Putamen (tissue), 1 donor: ENCODE measurements at regions not wholly inside any gene's neighbourhood (a gene's known extent, or its start where the extent isn't known, plus 50 kb on each side); places are given as distances from the start of the nearest gene placed in this dataset.

Experiments
- DNase-seq: peaks from one replicate; pipeline ENCODE4 v3.0.0-alpha.2; 2016; ENCODE audit warnings: low spot score

DNA sequence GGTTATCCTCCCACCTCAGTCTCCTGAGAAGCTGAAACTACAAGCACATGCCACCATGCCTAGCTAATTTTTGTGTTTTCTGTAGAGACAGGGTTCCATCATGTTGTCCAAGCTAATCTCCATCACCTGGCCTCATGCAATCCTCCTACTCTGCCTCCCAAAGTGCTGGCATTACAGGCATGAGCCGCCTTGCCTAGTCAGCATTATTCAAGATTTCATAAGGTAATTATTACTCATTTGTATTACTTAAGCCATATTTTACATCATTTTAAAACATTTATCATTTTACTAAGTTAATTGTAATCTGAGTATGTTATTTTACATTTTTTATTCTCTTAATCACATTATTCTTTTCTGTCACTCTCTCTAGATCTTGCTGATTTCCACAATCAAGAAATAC is 1575.6 kb downstream of the NCAM2 start:
- DNase-seq: no peak

DNA sequence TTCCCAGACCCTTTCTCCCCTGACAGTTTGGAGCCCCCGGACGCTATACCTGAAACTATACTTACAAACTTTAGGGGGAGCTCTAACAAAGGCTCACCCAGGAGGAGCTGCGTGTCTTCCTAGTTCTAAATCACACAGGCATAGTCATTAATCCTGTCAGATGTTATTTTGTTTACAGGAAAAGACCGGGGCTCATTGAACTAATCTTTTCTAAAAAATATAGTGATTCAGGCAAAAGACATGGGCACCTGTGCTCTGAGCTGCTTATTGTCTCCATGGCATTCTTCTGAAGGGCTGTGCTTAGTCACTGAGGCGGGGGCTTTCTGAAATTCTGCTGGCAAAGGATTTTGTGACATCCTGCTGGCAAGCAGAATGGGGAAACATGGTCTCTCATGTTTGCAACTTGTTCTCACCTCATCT is 1577.0 kb downstream of the NCAM2 start:
- no peak for DNase-seq

GRCh38 chr21:22579741-22580140 is 1581.5 kb downstream of the NCAM2 start:
- no peak for DNase-seq

DNA sequence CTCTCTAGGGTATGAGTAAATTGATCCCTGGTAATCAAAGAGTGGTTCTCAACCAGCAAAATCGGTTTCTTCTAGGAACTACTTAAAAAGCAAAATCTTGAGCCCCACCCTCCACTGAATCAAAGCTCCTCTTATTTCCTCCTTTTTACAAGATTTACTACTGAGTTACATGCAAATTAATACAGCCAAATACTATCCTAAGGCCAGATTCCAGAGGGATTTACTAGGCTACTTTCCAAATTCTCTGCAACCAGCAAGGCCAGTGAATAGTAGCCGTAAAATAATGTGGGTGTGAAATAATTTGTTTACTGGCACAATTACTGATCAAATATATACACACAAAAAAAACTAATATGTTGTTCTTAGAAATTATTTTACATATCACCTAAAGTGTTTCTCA is 1583.8 kb downstream of the NCAM2 start:
- no peak for DNase-seq

GRCh38 chr21:22584308-22584707 is 1586.1 kb downstream of the NCAM2 start:
- no peak for DNase-seq

DNA sequence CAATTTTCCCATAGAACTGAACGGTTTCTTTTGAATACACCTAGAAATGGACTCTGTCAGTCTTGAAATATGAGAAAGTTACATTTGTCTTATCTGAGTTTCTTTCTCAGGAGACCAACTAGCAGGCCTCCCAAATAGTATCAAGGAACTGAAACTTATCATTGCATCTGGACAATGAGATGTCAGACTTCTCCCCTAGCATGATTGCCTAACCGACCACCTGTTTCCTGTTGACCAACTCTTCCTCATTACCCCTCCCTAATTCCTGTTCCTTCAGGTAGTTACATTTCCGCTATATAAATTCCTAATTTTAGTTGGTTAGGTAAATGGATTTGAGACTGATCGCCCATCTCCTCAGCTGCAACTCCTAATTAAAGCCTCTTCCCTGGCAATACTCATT is 1587.3 kb downstream of the NCAM2 start:
- DNase-seq: no peak

- DNase-seq: no peak
Observed at GRCh38 chr21:22597660-22598255, 1599.5 kb downstream of the NCAM2 start.

DNA sequence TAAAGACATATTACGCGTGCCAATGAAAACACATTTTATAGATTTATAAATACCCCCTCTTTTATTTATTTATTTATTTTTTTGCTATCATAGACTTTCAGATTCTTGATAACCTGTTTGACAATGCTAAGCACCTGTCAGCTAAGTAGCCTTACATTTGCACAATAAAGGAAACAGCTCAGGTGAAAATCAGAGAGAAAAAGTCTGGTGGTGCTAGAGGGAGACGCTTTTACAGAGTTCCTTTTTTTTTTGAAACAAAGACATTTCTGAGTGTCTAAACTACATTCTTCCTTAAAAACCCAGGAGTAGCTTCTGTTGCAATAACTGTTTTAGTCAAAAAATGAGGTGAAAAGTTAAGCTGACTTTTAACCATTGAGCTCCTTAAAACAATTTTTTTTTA is 1611.6 kb downstream of the NCAM2 start:
- DNase-seq: no peak

GRCh38 chr21:22627911-22628310 is 1629.7 kb downstream of the NCAM2 start:
- no peak for DNase-seq

GRCh38 chr21:22630953-22631465 is 1632.8 kb downstream of the NCAM2 start:
- no peak for DNase-seq

DNA sequence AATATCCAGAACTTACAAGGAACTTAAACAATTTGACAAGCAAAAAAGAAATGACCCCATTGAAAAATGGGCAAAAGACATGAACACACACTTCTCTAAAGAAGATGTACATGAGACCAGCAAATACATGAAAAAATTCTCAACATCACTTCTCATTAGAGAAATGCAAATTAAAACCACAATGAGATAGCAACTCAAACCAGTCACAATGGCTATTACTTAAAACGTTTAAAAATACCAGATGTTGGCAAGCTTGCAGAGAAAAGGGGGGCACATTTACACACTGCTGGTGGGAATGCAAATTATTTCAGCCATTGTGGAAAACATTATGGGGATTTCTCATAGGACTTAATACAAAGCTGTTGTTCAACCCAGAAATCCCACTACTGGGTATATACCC is 1634.0 kb downstream of the NCAM2 start:
- DNase-seq: no peak

DNA sequence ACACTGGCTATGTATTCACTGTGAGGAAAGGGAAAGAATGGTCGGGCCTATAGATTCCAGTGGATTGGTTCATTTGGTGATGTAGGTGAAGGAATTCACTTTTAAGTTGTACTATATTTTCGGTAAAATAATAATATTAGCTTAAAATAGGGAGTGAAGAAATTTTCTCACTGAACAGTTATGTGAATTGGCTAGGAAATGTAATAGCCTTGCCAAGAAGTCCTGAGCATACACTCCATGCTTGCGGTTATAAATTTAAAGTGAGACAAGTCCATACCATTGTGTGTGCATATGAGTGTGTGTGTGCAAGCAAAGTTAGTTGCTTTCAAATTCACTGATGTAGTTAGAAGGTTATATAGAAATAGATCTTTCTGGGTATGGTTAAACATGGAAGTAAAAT is 1651.0 kb downstream of the NCAM2 start:
- DNase-seq: no peak

- no peak for DNase-seq
Observed at GRCh38 chr21:22650226-22650625, 1652.0 kb downstream of the NCAM2 start.

- no peak for DNase-seq
Observed at GRCh38 chr21:22657781-22658180, 1659.6 kb downstream of the NCAM2 start.

- no peak for DNase-seq
Observed at GRCh38 chr21:22670148-22670547, 1671.9 kb downstream of the NCAM2 start.

DNA sequence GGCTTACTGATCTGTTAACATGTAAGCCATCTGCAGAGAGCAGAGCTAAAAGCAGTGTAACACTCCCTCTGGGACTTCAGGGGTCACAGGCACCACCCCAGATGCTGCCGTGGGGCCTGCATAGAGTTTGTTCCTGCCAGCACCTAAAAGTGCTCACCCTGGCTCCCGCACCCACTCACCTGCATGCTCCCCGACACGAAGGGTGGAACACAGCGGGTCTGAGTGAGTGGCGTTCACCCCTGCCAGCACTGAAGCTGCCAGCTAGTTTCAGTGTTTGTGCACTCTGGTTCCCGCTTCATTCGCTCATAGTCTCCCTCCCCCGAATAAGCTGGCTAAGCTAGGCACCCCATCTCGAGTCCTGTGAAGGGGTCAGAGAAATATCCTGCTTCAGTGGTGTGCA is 1681.0 kb downstream of the NCAM2 start:
- no peak for DNase-seq

- no peak for DNase-seq
Observed at GRCh38 chr21:22691658-22692057, 1693.4 kb downstream of the NCAM2 start.

DNA sequence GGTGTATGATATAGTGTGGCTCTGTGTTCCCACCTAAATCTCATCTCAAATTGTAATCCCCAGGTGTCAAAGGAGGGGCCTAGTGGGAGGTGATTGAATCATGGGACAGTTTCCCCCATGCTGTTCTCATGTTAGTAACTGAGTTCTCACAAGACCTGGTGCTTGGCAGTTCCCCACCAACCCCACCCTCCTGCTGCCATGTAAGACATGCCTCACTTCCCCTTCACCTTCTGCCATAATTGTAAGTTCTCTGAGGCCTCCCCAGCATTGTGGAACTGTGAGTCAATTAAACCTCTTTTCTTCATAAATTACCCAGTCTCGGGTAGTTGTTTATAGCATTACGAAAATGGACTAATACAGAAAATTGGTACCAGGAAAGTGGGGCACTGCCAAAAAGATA is 1705.3 kb downstream of the NCAM2 start:
- no peak for DNase-seq

GRCh38 chr21:22710721-22711120 is 1712.5 kb downstream of the NCAM2 start:
- no peak for DNase-seq

DNA sequence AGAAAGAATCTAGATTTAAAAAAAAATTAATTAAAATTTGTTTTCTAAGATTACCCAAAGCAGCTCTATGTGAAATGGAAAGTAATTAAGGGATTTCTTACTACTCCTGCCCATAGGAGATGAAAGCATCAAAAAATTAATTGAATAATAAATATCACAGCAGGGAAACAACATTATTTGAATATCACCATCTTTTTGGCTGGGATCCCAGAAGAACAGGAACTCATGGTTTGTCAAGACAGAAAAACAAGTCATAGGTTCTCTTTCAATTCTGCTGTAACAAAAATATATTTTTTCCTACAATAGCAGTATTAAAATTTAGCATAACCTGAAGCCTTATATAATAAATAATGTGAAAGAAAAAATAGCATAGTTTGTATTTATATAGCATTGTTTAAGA is 1713.4 kb downstream of the NCAM2 start:
- DNase-seq: no peak

GRCh38 chr21:22725436-22725835 is 1727.2 kb downstream of the NCAM2 start:
- no peak for DNase-seq

DNA sequence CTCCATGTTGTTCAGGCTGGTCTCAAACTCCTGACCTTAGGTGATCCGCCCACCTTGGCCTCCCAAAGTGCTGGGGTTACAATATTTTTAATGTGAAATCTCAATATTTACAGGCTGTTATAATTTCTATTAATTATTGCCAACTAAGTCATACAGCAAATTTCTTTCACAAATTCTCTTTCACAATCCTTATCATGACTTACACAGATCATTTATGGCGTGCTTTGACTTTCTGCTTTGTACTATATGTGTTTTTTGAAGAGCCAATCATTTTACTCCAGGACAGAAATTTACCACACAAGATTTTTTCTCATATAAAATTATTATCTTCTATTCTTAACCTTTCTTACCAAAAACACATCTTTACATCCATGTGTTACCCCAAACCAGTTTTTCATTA is 1729.9 kb downstream of the NCAM2 start:
- no peak for DNase-seq

GRCh38 chr21:22743085-22743484 is 1744.9 kb downstream of the NCAM2 start:
- no peak for DNase-seq

DNA sequence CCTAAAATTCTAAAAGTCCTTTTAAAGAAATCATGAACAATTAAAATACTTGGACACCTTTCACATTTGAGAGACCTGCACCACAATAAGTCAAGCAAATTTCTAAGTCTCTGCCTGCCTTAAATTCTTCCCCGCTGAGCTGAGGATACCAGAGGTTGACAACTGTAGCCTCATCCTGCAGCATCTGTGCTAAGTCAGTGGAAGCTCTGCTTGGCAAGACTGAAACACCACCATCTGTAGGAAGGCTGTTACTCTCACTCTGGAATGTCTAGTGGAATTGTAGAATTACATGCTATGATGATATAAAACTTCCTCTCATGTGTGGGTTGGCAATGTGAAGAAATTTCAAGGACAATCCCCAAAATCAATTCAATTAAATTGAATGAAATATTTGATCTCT is 1756.5 kb downstream of the NCAM2 start:
- DNase-seq: no peak

DNA sequence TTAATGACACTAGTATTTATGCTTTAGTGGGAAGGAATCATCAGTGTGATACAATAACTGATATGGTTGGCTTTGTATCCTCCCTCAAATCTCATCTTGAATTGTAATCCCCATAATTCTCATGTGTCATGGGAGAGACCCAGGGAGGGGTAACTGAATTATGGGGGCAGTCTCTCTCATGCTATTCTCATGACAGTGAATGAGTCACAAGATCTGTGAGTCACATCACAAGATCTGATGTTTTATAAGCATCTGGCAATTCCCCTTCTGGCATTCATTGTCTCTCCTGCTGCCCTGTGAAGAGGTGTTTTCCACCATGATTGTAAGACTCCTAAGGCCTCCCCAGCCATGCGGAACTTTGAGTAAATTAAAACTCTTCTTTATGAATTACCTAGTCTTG is 1760.3 kb downstream of the NCAM2 start:
- no peak for DNase-seq
